Common myeloid progenitor, CD34-positive (primary cell): ENCODE measurements at regions not wholly inside any gene's neighbourhood (a gene's known extent, or its start where the extent isn't known, plus 50 kb on each side); places are given as distances from the start of the nearest gene placed in this dataset.
A peak's percentile ranks its signal among the peaks of the same experiment; 100 is the strongest.

Experiments used
- CTCF ChIA-PET: fragments of 350-600 bp; sonication (Branson Sonifier 250); formaldehyde crosslinking; loops from one replicate; lab custom pipeline; 2021; ENCODE audit warnings: antibody characterized with exemption; lab: Charles Lee
- POLR2A ChIA-PET: fragments of 350-600 bp; sonication (Branson Sonifier 250); formaldehyde crosslinking; loops from one replicate; lab custom pipeline; 2021; ENCODE audit warnings: antibody characterized with exemption; lab: Charles Lee
- DNase-seq, 3 donors: peaks; one replicate each; pipeline versions ENCODE4 v3.0.0 to v3.0.0-alpha.2; 2013
- H3K27ac ChIP-seq, 2 experiments: 1 replicate in 1 of 2; 2 replicates in 1 of 2; pipeline ENCODE4 v1.7.0; 2013; ENCODE audit warnings: inconsistent platforms in 2 of 2, low read length in 2 of 2, mild to moderate bottlenecking in 2 of 2, low read depth in 1 of 2, moderate library complexity in 1 of 2; ENCODE audit not compliant: severe bottlenecking in 2 of 2, insufficient read depth in 1 of 2, poor library complexity in 1 of 2
- H3K27me3 ChIP-seq, 5 experiments: replicated peaks in 2 of 5; 1 replicate in 3 of 5; 2 replicates in 2 of 5; pipeline versions ENCODE4 v1.6.1 to v1.7.0; 2013; ENCODE audit warnings: low read length in 4 of 5, mild to moderate bottlenecking in 2 of 5, moderate library complexity in 2 of 5, inconsistent platforms in 1 of 5; ENCODE audit not compliant: insufficient read depth in 5 of 5, control insufficient read depth in 4 of 5
- H3K36me3 ChIP-seq, 4 experiments: 1 replicate in 2 of 4; 2 replicates in 2 of 4; pipeline versions ENCODE4 v1.6.1 to v1.7.0; 2013; ENCODE audit warnings: low read length in 3 of 4, control low read depth in 1 of 4, mild to moderate bottlenecking in 1 of 4; ENCODE audit not compliant: control insufficient read depth in 4 of 4, insufficient read depth in 4 of 4
- H3K4me1 ChIP-seq, 4 experiments: 1 replicate in 3 of 4; 2 replicates in 1 of 4; pipeline versions ENCODE4 v1.6.1 to v1.7.1; 2013; ENCODE audit warnings: low read length in 3 of 4, mild to moderate bottlenecking in 3 of 4, control low read depth in 1 of 4, inconsistent platforms in 1 of 4, moderate library complexity in 1 of 4; ENCODE audit not compliant: control insufficient read depth in 4 of 4, insufficient read depth in 4 of 4; ENCODE audit errors: control extremely low read depth in 1 of 4
- H3K4me3 ChIP-seq, 7 experiments: 1 replicate in 4 of 7; 2 replicates in 3 of 7; pipeline versions ENCODE4 v1.5.1 to v1.7.0; 2013; ENCODE audit warnings: mild to moderate bottlenecking in 7 of 7, low read length in 6 of 7, moderate library complexity in 6 of 7, inconsistent platforms in 2 of 7, low read depth in 2 of 7, control low read depth in 1 of 7; ENCODE audit not compliant: insufficient read depth in 4 of 7, control insufficient read depth in 1 of 7; ENCODE audit errors: extremely low read depth in 1 of 7
- H3K9me3 ChIP-seq, 5 experiments: 1 replicate in 4 of 5; 2 replicates in 1 of 5; pipeline versions ENCODE4 v1.6.1 to v1.7.1; 2013; ENCODE audit warnings: low read length in 4 of 5, mild to moderate bottlenecking in 2 of 5, inconsistent platforms in 1 of 5, low read depth in 1 of 5, moderate library complexity in 1 of 5; ENCODE audit not compliant: control insufficient read depth in 4 of 5, insufficient read depth in 2 of 5; ENCODE audit errors: control extremely low read depth in 1 of 5
- WGBS: methylation state at CpG from one replicate; pipeline ENCODE4 v1.1.5; 2013; ENCODE audit not compliant: insufficient coverage; 5-methylcytosine and 5-hydroxymethylcytosine counted together

DNA sequence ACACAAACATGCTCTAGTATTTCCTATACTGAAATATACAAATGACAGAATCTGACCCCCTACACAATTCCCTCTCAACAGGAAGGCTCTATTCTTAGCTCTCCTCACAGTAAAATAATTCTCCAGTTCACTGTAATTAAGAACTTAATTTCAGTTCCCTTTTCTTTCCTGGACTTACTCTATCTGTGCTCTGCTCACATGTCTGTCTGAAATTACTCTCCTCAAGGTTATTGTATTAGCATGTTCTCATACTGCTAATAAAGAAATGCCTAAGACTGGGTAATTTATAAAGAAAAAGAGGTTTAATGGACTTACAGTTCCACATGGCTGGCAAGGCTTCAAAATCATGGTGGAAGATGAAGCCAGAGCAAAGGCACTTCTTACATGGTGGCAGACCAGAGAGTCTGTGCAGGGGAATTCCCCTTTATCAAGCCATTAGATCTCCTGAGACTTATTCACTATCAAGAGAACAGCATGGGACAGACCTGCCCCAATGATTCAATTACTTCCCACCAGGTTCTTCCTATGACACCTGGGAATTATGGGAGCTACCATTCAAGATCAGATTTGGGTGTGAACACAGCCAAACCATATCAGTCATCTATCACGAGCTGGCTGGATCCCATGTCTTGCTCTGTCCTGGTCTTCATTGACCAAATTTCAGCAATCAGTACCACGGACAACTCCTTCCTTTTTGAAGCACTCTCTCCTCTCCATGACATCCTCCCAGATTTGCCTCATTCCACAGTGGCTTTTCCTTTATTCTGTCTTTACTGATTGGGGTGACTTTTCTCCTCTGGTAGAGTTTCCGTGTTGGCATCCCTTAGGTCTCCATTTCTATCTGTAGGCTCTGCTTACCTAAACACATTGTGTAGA, 110.9 kb downstream of the GALR1 start:
- peaks cover 0 to 5% (median 1%) of the 10 kb centered on the region in 5 experiments for H3K9me3 ChIP-seq
- peaks cover 0 to 3% (median 0%) of the 10 kb centered on the region in 5 experiments for H3K27me3 ChIP-seq
- WGBS: 64% methylated on average over 2 of the region's 3 CpGs
- peak in 2 of 3 donors; percentile 10 to 37 for DNase-seq
- no peaks in the 10 kb centered on the region for H3K36me3 ChIP-seq
- H3K4me3 ChIP-seq: no peak overlapping the region
- CTCF ChIA-PET: no interaction called here
- POLR2A ChIA-PET: no interaction called here
- peaks cover 0 to 5% (median 0%) of the 10 kb centered on the region in 4 experiments for H3K4me1 ChIP-seq
- H3K27ac ChIP-seq: no peak overlapping the region

DNA sequence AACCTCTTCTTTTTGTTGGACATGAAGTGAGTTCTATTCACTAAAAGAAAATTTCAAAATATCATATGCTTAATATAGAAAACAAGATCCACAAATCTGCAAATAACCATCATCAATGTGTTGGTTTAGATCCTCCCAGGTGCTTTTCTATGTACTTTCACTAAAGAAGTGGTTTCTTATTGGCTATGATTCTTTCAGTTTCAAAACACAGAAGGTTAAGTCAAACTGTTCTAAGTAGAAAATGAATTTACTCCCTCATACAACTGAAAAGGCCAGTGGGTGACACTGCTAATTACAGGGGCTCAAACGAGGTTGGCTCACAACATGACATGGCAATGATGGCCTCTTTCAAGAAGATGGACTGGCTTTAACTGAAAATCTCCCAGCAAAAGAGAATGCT, 111.7 kb downstream of the GALR1 start:
- H3K27ac ChIP-seq: no peak overlapping the region
- no peak for DNase-seq
- ChIA-PET POLR2A (no interaction called here), CTCF (no interaction called here)
- no peak overlapping the region for H3K4me3 ChIP-seq
- peaks cover 0 to 7% (median 1%) of the 10 kb centered on the region in 5 experiments for H3K9me3 ChIP-seq
- WGBS: 100% methylated on average over 1 of the region's 1 CpG
- no peaks in the 10 kb centered on the region for H3K36me3 ChIP-seq
- peaks cover 0 to 5% (median 0%) of the 10 kb centered on the region in 4 experiments for H3K4me1 ChIP-seq
- H3K27me3 ChIP-seq: peaks cover 0 to 7% (median 2%) of the 10 kb centered on the region in 5 experiments

DNA sequence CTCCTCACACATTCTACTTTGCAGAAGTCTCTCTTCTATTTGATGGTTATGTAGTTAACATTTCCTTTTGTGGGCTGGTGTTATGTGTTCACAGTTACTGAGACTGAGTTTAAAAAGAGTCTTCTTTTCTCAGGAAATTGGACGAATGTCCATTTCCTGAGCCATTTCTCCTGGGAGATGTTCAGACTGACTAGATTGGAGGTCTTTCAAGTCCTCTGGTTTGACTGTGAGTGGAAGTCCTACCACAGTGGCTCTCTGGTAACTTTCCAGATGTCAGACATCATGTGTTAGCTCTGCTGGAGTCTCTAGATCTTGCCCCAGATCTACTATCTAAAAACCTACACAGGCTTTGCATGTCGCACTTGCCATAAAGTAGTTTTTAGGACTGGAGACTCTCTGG, 116.0 kb downstream of the GALR1 start:
- 100% methylated on average over 1 of the region's 2 CpGs for WGBS
- CTCF ChIA-PET: no interaction called here
- H3K36me3 ChIP-seq: no peaks in the 10 kb centered on the region
- H3K4me3 ChIP-seq: no peak overlapping the region
- peaks cover 3 to 13% (median 11%) of the 10 kb centered on the region in 5 experiments for H3K9me3 ChIP-seq
- no peak for DNase-seq
- H3K27ac ChIP-seq: no peak overlapping the region
- peaks cover 0 to 22% (median 4%) of the 10 kb centered on the region in 5 experiments for H3K27me3 ChIP-seq
- H3K4me1 ChIP-seq: peaks cover 0 to under 1% (median 0%) of the 10 kb centered on the region in 4 experiments
- POLR2A ChIA-PET: no interaction called here

DNA sequence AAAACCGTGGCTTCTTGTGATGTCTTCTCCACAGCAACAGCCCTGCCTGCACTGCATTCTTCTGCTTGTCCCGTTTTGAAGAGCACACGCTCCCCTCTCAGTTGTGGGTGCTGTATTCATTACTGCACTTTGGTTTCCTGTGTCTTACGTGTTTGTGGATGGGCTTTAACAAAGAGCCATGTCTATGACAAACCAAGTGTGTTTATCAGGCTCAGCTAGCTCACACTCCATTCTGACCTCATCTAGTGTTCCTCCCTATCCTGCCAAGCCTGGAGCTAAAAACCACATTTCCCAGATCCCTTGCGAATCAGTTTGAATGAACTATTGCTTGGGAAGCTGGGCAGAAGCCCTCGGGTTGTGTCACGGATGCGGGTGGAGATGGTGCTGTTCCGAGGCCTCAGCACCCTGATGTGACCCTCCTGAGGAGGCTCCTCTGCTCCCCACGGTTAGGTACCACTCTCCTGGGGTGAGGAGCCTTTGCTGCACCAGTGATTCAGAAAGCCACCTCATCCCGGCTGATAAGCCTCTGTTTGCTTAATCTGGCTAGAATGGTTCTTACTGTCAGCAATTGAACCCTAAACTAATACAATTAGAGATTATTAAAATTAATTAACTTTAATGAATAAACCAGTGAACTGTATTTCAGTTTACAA, 116.5 kb downstream of the GALR1 start:
- no peaks in the 10 kb centered on the region for H3K4me1 ChIP-seq
- ChIA-PET POLR2A (no interaction called here), CTCF (no interaction called here)
- peaks cover 2 to 13% (median 11%) of the 10 kb centered on the region in 5 experiments for H3K9me3 ChIP-seq
- H3K27me3 ChIP-seq: peaks cover 0 to 22% (median 4%) of the 10 kb centered on the region in 5 experiments
- no peak overlapping the region for H3K27ac ChIP-seq
- DNase-seq: no peak
- no peak overlapping the region for H3K4me3 ChIP-seq
- H3K36me3 ChIP-seq: no peaks in the 10 kb centered on the region
- WGBS: 92% methylated on average over 9 of the region's 11 CpGs

DNA sequence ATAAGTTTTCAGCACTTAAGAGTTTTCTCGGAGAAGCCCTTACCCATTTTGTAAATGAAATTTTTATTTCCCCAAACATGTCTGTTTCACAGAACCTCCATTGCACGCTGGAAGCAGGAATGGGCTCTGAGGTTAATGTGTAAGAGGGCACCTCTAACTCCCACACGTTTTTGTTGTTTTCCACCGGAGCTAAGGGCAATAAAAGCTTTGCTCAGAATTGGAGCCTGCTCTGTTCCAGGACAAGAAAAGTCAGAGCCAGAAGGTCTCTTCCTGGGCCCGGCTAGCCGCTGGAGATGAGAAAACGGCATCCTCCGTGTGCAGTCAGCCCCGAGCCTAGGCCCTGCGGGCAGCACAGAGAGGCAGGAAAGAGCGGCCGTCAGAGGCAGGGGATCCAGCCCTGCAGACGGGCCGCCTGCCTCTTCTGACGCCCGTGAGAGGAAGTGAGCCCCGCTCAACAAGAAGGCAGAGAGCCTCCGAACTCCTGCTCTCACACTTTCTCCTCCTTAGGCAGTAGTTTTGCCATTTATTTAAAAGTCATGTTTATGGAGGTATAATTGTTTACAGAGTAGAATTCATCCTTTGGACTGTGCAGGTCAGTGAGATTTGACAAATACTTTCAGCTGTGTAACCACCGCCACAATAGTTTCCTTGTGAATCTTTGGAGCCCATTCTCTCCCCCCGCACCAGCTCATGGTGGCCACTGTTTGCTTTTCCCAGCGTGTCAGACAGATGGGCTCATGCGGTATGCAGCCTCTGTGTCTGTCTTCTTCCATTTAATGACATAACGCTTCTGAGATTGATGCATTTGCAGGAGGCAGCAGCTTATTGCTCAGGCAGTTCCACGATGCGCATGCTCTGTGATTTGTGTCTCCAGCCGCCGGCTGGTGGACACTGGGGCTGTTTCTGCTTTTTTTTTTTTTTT, 117.3 kb downstream of the GALR1 start:
- H3K9me3 ChIP-seq: peaks cover 2 to 13% (median 11%) of the 10 kb centered on the region in 5 experiments
- no peak overlapping the region for H3K4me3 ChIP-seq
- peaks cover 0 to 24% (median 4%) of the 10 kb centered on the region in 5 experiments for H3K27me3 ChIP-seq
- H3K27ac ChIP-seq: no peak overlapping the region
- H3K4me1 ChIP-seq: no peaks in the 10 kb centered on the region
- DNase-seq: no peak
- no peaks in the 10 kb centered on the region for H3K36me3 ChIP-seq
- CTCF ChIA-PET: interaction anchor here (1.2 kb wide), 1 partner anchor 69 kb away, joined by 4 read pairs; no protein-coding TSS in a partner anchor
- WGBS: 52% methylated on average over 22 of the region's 27 CpGs
- POLR2A ChIA-PET: no interaction called here

DNA sequence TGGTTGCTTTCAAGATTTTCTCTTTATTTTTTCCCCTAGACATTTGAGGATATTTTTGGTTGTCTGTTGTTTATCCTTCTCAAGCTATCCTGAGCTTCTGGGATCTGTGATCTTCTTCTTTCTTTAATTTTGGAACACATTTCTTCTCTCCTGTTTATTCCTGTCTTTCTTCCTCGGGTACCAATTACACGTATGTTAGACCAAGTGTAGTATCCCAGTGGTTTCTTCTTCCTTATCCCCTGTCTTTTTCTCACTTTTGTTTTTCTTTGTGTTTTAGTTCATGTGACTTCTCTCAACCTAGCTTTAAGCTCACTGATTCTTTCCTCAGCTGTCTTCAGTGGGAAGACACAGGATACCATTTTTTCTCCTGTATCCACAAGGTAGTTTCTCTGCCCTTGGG, 120.0 kb downstream of the GALR1 start:
- Histone ChIP-seq H3K27ac (no peak overlapping the region), H3K27me3 (peaks cover 0 to 24% (median 4%) of the 10 kb centered on the region in 5 experiments)

More for the DNA sequence above, 120.0 kb downstream of the GALR1 start:
- peak in 1 of 3 donors; percentile 15 for DNase-seq
- peaks cover 2 to 13% (median 8%) of the 10 kb centered on the region in 5 experiments for H3K9me3 ChIP-seq
- no peaks in the 10 kb centered on the region for H3K4me1 ChIP-seq
- WGBS: 93% methylated on average over 2 of the region's 2 CpGs
- CTCF ChIA-PET: no interaction called here
- H3K36me3 ChIP-seq: no peaks in the 10 kb centered on the region
- H3K4me3 ChIP-seq: no peak overlapping the region
- POLR2A ChIA-PET: no interaction called here
